ENCODE measurements at regions not wholly inside any gene's neighbourhood (a gene's known extent, or its start where the extent isn't known, plus 50 kb on each side); places are given as distances from the start of the nearest gene placed in this dataset.

DNA sequence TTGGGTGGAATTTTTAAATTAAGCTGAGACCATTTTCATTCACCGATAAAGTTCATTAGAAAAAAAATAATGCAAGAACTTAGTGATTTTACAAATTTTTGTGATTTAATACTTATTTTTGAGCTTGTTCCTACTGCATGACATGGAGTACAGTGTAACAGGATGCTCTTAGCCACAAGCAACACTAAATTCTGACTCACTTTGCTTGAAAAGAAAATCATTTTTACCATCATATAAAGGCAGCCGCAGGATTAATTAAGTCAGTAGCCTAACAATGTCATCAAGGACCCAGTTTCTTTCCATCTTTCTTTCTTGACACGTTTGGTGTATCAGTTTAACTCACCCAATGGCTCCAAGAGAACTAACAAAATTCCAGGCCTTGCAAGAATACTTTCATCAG is 540.3 kb upstream of the LUZP2 start:
- TF ChIP-seq, protein P1, sequence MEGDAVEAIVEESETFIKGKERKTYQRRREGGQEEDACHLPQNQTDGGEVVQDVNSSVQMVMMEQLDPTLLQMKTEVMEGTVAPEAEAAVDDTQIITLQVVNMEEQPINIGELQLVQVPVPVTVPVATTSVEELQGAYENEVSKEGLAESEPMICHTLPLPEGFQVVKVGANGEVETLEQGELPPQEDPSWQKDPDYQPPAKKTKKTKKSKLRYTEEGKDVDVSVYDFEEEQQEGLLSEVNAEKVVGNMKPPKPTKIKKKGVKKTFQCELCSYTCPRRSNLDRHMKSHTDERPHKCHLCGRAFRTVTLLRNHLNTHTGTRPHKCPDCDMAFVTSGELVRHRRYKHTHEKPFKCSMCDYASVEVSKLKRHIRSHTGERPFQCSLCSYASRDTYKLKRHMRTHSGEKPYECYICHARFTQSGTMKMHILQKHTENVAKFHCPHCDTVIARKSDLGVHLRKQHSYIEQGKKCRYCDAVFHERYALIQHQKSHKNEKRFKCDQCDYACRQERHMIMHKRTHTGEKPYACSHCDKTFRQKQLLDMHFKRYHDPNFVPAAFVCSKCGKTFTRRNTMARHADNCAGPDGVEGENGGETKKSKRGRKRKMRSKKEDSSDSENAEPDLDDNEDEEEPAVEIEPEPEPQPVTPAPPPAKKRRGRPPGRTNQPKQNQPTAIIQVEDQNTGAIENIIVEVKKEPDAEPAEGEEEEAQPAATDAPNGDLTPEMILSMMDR (IDR thresholded peaks at IDR 0.05), result no peak
- TF ChIP-seq POLR2A (IDR thresholded peaks at IDR 0.05), result no peak
